Pancreas (tissue), 10 donors: ENCODE measurements at regions not wholly inside any gene's neighbourhood (a gene's known extent, or its start where the extent isn't known, plus 50 kb on each side); places are given as distances from the start of the nearest gene placed in this dataset.

Experiments used
- ATAC-seq, 4 donors: fragments of 200-7000 bp; cut with Tn5 transposase; one replicate each; pipeline versions ENCODE4 v1.8.0 to v1.9.1; 2020; ENCODE audit warnings: mild to moderate bottlenecking in 4 of 4, moderate library complexity in 4 of 4
- DNase-seq, 6 donors: peaks; one replicate each; pipeline ENCODE4 v3.0.0-alpha.2; 2020
- FAIRE-seq: peaks from 2 replicates; lab custom pipeline; 2012; peaks lifted over from hg19 to GRCh38; lab: Jason Lieb, UNC
- H3K27ac ChIP-seq, 4 donors: fragments of 200-600 bp; sonication (generic); 1 replicate in 3 of 4; 2 replicates in 1 of 4; pipeline versions ENCODE4 v1.5.0 to v1.8.0; 2020
- H3K27me3 ChIP-seq, 4 donors: fragments of 200-600 bp; one replicate each; pipeline ENCODE4 v1.8.0; 2021
- H3K36me3 ChIP-seq, 3 donors: fragments of 200-600 bp; sonication (generic) in 1 of 3; one replicate each; pipeline versions ENCODE4 v1.5.0 to v1.8.0; 2020 to 2021
- H3K4me1 ChIP-seq, 3 donors: fragments of 200-600 bp; one replicate each; pipeline ENCODE4 v1.8.0; 2021
- H3K4me3 ChIP-seq, 4 donors: fragments of 200-600 bp; sonication (generic) in 2 of 4; one replicate each; pipeline versions ENCODE4 v1.5.0 to v1.8.0; 2020 to 2021
- H3K9me3 ChIP-seq, 4 donors: fragments of 200-600 bp; one replicate each; pipeline ENCODE4 v1.8.0; 2021
- CTCF ChIP-seq, 4 donors: fragments of 200-600 bp; sonication (generic) in 3 of 4; IDR thresholded peaks; one replicate each; pipeline versions ENCODE4 v1.5.0 to v1.8.0; 2021; ENCODE audit warnings: antibody characterized with exemption in 4 of 4
- WGBS, 2 donors: extraction: QIAGEN DNeasy Blood & Tissue Kit; methylation state at CpG; one replicate each; pipeline ENCODE4 v1.1.7; 2013; 5-methylcytosine and 5-hydroxymethylcytosine counted together
- intact Hi-C, 3 donors: fragments of 100-400 bp; cut with DNase I; formaldehyde crosslinking; loops; one replicate each; pipeline versions ENCODE4 v1.11.1 to v1.14.2; 2022
- donor health status: healthy with polysubstance abuse.
- donor health status: DM: no; HTN: no; CAD: no; lungs with moderate emphysema.
- donor health status: DM: no; HTN: no; CAD: no.
- donor health status: control.
- donor health status: control.
- donor health status: Bipolar disorder and iron deficiency.
- donor health status: DM: yes; HTN: yes; CAD: no.
- donor health status: DM: no; HTN: no; CAD: no.
- donor health status: DM: no; HTN: no; CAD: no.
- donor health status: DM: yes; HTN: yes; CAD: no.

- no peak for ATAC-seq
- Histone ChIP-seq H3K9me3 (no peaks in the 10 kb centered on the region), H3K27me3 (no peaks in the 10 kb centered on the region), H3K4me3 (no peak overlapping the region), H3K27ac (no peak overlapping the region), H3K36me3 (no peaks in the 10 kb centered on the region), H3K4me1 (no peaks in the 10 kb centered on the region)
- FAIRE-seq = no peak
- WGBS, 2 donors = 81 to 87% methylated on average over 17 of the region's 17 CpGs
- TF ChIP-seq CTCF (IDR thresholded peaks at IDR 0.05) = no peak
- intact Hi-C loops = no loop called here
- no peak for DNase-seq
These were observed 89.0 kb downstream of the TMEM18 start for GRCh38 chr2:588074-588645.

- no peak for DNase-seq
- Histone ChIP-seq H3K27me3 (no peaks in the 10 kb centered on the region), H3K36me3 (no peaks in the 10 kb centered on the region), H3K4me3 (no peak overlapping the region), H3K4me1 (no peaks in the 10 kb centered on the region), H3K9me3 (no peaks in the 10 kb centered on the region), H3K27ac (peak overlapping the region; percentile 47 to 72 (median 62))
- TF ChIP-seq CTCF (IDR thresholded peaks at IDR 0.05) = no peak
- no peak for FAIRE-seq
- 72 to 78% methylated on average over 18 of the region's 18 CpGs for WGBS, 2 donors
- peak; percentile 27 to 54 (median 33) for ATAC-seq
- intact Hi-C loops = no loop called here
These were observed 89.9 kb downstream of the TMEM18 start for GRCh38 chr2:587087-587960.

- H3K4me1 ChIP-seq = no peaks in the 10 kb centered on the region
- H3K27ac ChIP-seq = peak overlapping the region; percentile 47 to 72 (median 62)
- no peaks in the 10 kb centered on the region for H3K27me3 ChIP-seq
- H3K9me3 ChIP-seq = no peaks in the 10 kb centered on the region
- H3K36me3 ChIP-seq = no peaks in the 10 kb centered on the region
- 32 to 37% methylated on average over 10 of the region's 10 CpGs for WGBS, 2 donors
- H3K4me3 ChIP-seq = no peak overlapping the region
- ATAC-seq = peak; percentile 51 to 81 (median 69)
- FAIRE-seq = no peak
- intact Hi-C loops = no loop called here
- TF ChIP-seq CTCF (IDR thresholded peaks at IDR 0.05) = no peak
- no peak for DNase-seq
These were observed 90.5 kb downstream of the TMEM18 start for GRCh38 chr2:586641-587076.

GRCh38 chr2:584863-585823 lies 92.1 kb downstream of the TMEM18 start:
- TF ChIP-seq CTCF (IDR thresholded peaks at IDR 0.05) = no peak
- ATAC-seq = no peak
- H3K36me3 ChIP-seq = no peaks in the 10 kb centered on the region
- no peak for FAIRE-seq
- intact Hi-C loops = no loop called here
- H3K27me3 ChIP-seq = no peaks in the 10 kb centered on the region
- DNase-seq = no peak
- no peaks in the 10 kb centered on the region for H3K9me3 ChIP-seq
- H3K4me3 ChIP-seq = no peak overlapping the region
- H3K27ac ChIP-seq = no peak overlapping the region
- 65 to 74% methylated on average over 21 of the region's 21 CpGs for WGBS, 2 donors
- H3K4me1 ChIP-seq = no peaks in the 10 kb centered on the region
